ENCODE measurements at regions not wholly inside any gene's neighbourhood (a gene's known extent, or its start where the extent isn't known, plus 50 kb on each side); places are given as distances from the start of the nearest gene placed in this dataset.

- DNase-seq (ENCODE audit: low read depth, low spot score): no peak
- H3K36me3 ChIP-seq (ENCODE audit: control insufficient read depth in 2 of 2, extremely low read depth in 1 of 2, insufficient read depth in 2 of 2, low read length in 2 of 2): no peaks in the 10 kb centered on the region
- H3K27ac ChIP-seq (ENCODE audit: insufficient read depth, low read depth, low read length): no peak overlapping the region
- H2AFZ ChIP-seq (ENCODE audit: low read depth, low read length): no peak overlapping the region
- intact Hi-C loops (cut with micrococcal nuclease): no loop called here
- no peak overlapping the region for H3K4me3 ChIP-seq (replicated peaks in 1 of 3; ENCODE audit: insufficient read depth in 1 of 3, low read depth in 1 of 3, low read length in 3 of 3)
- no peaks in the 10 kb centered on the region for H4K20me1 ChIP-seq (replicated peaks; ENCODE audit: control insufficient read depth, extremely low read depth, insufficient read depth, low read length)
- no peaks in the 10 kb centered on the region for H3K27me3 ChIP-seq (ENCODE audit: control insufficient read depth in 2 of 2, insufficient read depth in 2 of 2, low read length in 2 of 2)
- no peaks in the 10 kb centered on the region for H3K4me1 ChIP-seq (ENCODE audit: control insufficient read depth, extremely low read depth, insufficient read depth, low read length)
- FAIRE-seq: no peak
- no peak overlapping the region for H3K4me2 ChIP-seq (ENCODE audit: insufficient read depth, low read length)
- ChIA-PET POLR2A (no interaction called here), CTCF (no interaction called here)
- dilution Hi-C loops (cut with MboI; ENCODE audit: extremely low pct_ligation_motif_present, low sequenced_read_pairs): no loop called here
- no TSS peak for BruUV-seq (replicated peaks)
- no peak for TF ChIP-seq JUN (IDR thresholded peaks at IDR 0.05; ENCODE audit: borderline replicate concordance, insufficient read depth, insufficient read length, low read depth)
- no peak for TF ChIP-seq POLR2AphosphoS5 (IDR thresholded peaks at IDR 0.05; ENCODE audit: insufficient read depth, low read depth, low read length)
- TF ChIP-seq POLR2A (IDR thresholded peaks at IDR 0.05; ENCODE audit: low read depth, low read length): no peak
- TF ChIP-seq MAX (IDR thresholded peaks at IDR 0.05; ENCODE audit: insufficient read depth, insufficient read length): no peak
- no peak for TF ChIP-seq MYC (IDR thresholded peaks at IDR 0.05; ENCODE audit: low read depth, low read length)
- no peak for TF ChIP-seq GATA2 (IDR thresholded peaks at IDR 0.05; ENCODE audit: insufficient read depth, insufficient read length, low read depth, low read length)
- TF ChIP-seq EZH2 (IDR thresholded peaks at IDR 0.05; ENCODE audit: borderline replicate concordance, low read depth, low read length, severe bottlenecking): no peak
- TF ChIP-seq CTCF (IDR thresholded peaks at IDR 0.05; ENCODE audit: extremely low read depth in 1 of 2, insufficient read depth in 1 of 2, low read depth in 1 of 2, low read length in 2 of 2): no peak
- no peaks in the 10 kb centered on the region for H3K9me3 ChIP-seq (replicated peaks; ENCODE audit: control insufficient read depth, insufficient read depth, low read length)
- H3K79me2 ChIP-seq (ENCODE audit: control insufficient read depth, insufficient read depth, low read length): no peaks in the 10 kb centered on the region
- H3K9me1 ChIP-seq (replicated peaks; ENCODE audit: control insufficient read depth, extremely low read depth, insufficient read depth, low read length): no peaks in the 10 kb centered on the region
- no peak overlapping the region for H3K9ac ChIP-seq (replicated peaks; ENCODE audit: extremely low read depth, insufficient read depth, low read length)
Observed at GRCh38 chr4:96946552-96946951, 1106.7 kb downstream of the PDHA2 start.
